GM21786 (cell line): ENCODE measurements at regions not wholly inside any gene's neighbourhood (a gene's known extent, or its start where the extent isn't known, plus 50 kb on each side); places are given as distances from the start of the nearest gene placed in this dataset.

Experiments
- ATAC-seq: cut with Tn5 transposase; IDR thresholded peaks from one replicate; pipeline ENCODE4 v1.9.1; 2021; ENCODE audit not compliant: unreplicated experiment

DNA sequence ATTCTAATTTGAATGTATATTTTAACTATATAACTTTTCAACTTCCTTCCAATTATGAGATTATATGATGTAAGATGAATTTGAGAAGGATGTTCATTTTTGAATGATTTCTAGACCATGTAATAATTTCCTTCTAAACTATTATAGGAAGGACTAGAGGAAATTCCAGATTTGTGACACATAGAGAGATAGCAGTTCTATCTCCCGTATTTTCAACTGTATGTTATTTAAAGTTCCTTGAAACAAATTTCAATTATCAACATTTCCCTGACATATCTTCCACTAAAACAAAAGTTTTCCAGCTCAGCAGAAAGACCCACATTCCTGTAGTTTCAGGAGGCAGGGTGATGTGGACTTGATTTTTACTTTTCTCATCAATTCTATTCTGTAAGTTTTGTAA, 396.7 kb upstream of the C1orf87 start:
- no peak for ATAC-seq

DNA sequence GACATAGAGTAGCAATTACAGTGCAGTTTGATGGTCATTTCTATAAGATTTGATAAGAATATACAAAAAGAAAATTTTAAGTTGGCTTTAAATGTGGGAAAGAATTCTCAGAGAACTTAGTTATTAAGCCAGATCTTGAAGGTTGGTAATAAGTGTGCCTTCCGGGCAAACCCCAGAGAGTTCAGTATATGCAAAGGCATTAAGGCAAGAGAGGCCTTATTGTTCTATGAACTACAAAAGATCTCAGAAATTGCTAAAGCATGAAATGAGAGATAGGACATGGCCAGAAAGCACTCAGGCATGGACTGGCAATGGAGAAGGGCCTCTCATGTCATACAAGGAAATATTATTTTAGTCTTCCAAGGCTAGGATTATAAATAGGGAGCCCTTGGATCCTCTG, 390.2 kb upstream of the C1orf87 start:
- no peak for ATAC-seq

- no peak for ATAC-seq
Observed at GRCh38 chr1:60463146-60463545, 389.6 kb upstream of the C1orf87 start.

- no peak for ATAC-seq
Observed at GRCh38 chr1:60461925-60462595, 388.5 kb upstream of the C1orf87 start.

DNA sequence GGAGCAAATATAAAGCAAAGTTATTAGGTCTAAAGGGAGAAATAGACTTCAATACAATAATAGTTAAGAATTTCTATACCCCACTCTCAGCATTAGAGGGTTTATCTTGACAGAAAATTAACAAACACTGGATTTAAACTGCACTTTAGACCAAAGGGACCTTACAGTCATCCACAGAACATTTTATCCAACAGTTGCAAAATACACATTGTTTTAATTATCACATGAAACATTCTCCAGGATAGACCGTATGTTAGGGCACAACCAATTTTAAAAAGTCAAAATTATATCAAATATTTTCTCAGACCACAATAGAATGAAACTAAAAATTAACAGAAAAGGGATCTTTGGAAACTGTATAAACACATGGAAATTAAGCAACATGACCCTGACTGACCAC, 384.5 kb upstream of the C1orf87 start:
- ATAC-seq = no peak

DNA sequence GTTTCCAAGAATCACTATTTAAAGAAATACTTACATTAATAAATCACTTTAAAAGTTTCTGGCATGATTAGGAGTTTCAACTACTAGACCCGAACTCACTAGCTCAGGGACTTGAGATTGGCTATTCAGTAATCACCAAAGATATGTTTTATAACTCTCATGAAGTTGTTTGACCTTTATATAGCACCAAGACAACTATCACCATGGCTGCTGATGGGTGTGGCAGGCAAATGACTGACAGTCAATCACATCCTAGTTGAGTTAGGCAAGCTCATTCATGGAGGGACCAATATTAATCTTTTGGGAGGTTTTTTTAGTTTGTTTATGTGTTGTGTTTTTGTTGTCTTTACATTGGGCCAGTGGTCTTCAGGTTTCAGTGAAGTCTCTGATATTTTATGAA, 376.3 kb upstream of the C1orf87 start:
- no peak for ATAC-seq

DNA sequence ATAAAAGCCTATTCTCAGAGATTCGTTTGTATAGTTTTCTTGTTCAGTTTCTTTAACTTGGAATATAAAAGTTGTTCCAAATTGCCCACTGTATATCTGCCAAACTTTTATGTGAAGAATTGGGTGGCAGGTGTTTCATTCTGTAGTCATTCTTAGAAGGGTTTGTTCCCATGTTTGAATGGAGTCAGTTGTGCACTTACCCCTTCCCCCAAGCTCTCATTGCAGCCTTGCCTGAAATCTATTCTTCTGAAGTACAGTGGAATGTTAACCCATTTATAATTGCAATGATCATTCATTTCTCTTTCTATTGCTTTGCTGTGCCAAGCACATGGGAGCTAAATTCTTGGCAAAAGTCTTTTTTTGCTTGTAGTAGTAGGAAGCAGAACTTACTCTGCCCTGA, 375.3 kb upstream of the C1orf87 start:
- no peak for ATAC-seq

- ATAC-seq = no peak
Observed at GRCh38 chr1:60444680-60445079, 371.1 kb upstream of the C1orf87 start.

GRCh38 chr1:60436186-60436585, 362.6 kb upstream of the C1orf87 start:
- no peak for ATAC-seq

- ATAC-seq = no peak
Observed at GRCh38 chr1:60431593-60431992, 358.0 kb upstream of the C1orf87 start.

DNA sequence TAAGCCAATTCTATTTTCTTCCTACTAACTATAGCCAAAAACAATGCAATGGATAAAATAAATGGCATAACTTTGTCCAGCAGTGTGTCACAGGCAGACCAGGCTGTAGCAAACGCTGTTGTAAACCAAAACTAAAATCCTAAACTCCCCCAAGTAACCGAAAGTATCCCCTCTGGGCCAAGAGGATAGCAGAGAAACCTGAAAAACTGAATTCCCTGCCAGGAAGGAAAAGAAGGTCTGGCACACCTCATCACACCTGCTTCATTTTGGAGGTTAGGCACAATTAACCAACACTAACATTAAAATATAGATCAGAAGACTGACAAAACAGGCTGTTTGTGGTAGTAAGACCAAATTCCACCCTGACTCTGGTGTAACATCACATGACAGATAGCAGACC, 356.8 kb upstream of the C1orf87 start:
- ATAC-seq = no peak

- ATAC-seq = no peak
Observed at GRCh38 chr1:60428127-60428526, 354.6 kb upstream of the C1orf87 start.

GRCh38 chr1:60427701-60428100, 354.1 kb upstream of the C1orf87 start:
- ATAC-seq = no peak

GRCh38 chr1:60427194-60427593, 353.6 kb upstream of the C1orf87 start:
- no peak for ATAC-seq

DNA sequence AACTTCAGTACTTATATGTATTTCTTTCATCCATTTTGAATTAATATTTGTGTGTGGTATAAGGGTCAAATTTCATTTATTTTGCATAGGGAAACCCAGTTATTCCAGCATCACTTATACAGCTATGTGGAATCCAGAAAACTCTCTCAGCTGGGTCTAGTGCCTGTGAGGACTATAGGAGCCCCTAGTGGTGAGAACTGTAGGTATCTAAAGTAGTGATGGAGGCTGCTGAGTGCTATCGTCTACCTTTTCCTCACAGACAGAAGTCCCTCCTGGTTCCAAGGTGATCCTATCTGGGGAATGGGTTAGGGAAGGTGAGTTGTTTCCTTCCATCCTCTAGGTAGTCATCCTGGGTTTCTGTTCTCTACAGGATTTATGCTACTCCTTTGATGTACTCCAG, 352.0 kb upstream of the C1orf87 start:
- ATAC-seq = no peak

DNA sequence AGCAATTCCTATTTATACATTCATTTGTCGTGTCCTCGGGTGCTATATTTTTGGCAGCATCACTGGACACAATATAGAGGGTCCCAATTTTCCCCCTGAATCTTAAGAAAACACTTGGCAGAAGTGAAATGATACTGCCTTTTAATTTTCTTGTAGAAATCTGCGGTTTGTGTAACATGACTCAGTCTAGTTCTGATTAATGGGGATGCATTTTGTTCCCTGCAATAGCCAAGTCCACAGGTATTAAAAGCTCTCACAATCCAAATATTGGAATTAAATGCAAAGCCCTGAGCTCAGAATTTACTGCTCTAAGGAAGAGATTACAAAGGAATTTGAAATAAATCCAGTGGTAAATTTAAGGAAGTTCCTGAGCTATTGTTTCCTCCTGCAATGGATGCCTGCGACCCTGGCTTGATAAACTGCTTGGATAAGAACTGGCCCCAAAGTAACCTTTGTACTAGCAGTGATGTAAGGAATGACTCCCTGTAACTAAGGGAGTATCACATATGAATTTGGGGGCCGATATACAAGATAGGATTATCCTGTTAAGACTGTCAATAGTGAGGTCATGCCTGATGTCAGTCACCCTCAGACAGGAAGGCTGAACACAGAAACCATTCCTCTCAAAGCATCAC, 349.7 kb upstream of the C1orf87 start:
- ATAC-seq = no peak

DNA sequence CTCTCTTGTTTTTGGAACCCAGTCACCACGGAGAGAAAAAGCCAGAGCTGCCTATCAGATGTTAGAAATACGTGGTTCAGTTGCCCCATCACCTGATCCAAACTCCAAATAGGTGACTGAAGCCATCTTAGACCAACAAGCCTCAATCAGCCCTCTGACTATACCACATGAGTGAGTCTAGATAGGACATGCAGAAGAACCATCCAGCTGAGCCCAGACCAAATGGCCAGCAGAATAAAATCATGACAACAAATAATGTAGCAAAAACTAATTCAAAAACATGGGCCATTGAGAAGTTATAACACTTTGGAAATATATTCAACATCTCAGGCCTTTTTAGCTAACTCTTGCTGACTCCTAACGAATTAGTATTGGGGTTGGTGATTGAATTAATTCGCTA, 348.4 kb upstream of the C1orf87 start:
- ATAC-seq = no peak

GRCh38 chr1:60419023-60419422, 345.5 kb upstream of the C1orf87 start:
- no peak for ATAC-seq

DNA sequence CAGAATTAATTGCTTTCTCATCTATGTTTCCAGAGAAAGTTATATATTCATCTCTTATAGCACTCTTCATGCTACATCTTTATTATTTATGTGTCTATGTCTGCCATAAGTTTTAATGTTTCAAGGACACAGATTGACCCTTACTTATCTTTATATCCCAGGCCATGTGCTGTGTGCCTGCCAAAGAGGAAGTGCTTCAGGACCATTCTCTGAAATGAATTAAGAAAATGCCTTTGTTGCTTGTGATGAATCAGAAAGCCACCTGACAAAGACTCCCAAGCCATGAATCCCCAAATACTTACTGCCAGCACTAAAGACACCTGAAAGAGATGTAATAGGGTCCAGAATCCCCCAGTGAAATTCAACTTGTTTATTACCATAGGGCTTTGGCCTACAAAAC, 342.1 kb upstream of the C1orf87 start:
- ATAC-seq = no peak

GRCh38 chr1:60413091-60413490, 339.5 kb upstream of the C1orf87 start:
- ATAC-seq = no peak

- no peak for ATAC-seq
Observed at GRCh38 chr1:60411591-60411990, 338.0 kb upstream of the C1orf87 start.

GRCh38 chr1:60402816-60403215, 329.2 kb upstream of the C1orf87 start:
- ATAC-seq = no peak

DNA sequence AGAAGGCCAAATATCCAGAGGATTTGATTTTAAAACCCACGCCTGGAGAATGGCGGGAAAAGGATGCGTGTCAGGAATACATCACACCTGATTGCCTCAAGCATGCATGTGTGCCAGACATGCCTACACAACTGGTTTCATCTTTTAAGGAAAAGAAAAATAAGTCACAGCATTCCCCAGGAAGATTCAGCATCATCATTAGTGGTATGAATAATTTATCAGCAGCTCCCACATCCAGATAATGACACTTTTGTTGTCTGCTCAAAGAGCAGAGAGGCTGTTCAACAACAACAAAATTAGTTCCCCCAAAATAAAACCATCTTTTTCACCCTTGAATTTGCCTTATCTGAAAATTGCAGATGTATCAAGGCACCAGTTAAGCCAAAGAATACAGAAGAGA, 328.6 kb upstream of the C1orf87 start:
- no peak for ATAC-seq
